ENCODE measurements at regions not wholly inside any gene's neighbourhood (a gene's known extent, or its start where the extent isn't known, plus 50 kb on each side); places are given as distances from the start of the nearest gene placed in this dataset.

- TF ChIP-seq CTCF (IDR thresholded peaks at IDR 0.05), result no peak
- TF ChIP-seq POLR2A (IDR thresholded peaks at IDR 0.05), result no peak
- TF ChIP-seq POLR2AphosphoS5 (IDR thresholded peaks at IDR 0.05), result no peak
- no peak for TF ChIP-seq EP300 (IDR thresholded peaks at IDR 0.05)
Observed at GRCh38 chr7:118563311-118563710, 338.8 kb downstream of the ANKRD7 start.
